DND-41 (cell line): ENCODE measurements at regions not wholly inside any gene's neighbourhood (a gene's known extent, or its start where the extent isn't known, plus 50 kb on each side); places are given as distances from the start of the nearest gene placed in this dataset.

Source experiments
- EZH2 ChIP-seq: IDR thresholded peaks from 3 replicates; pipeline ENCODE4 v1.6.1; 2012; ENCODE audit warnings: borderline replicate concordance, low read depth, mild to moderate bottlenecking, moderate library complexity, low read length, inconsistent platforms; ENCODE audit not compliant: severe bottlenecking
- TF ChIP-seq, protein P1 (sequence below): IDR thresholded peaks from 2 replicates; pipeline ENCODE4 v1.5.1; 2012; ENCODE audit warnings: borderline replicate concordance, low read length, moderate library complexity, mild to moderate bottlenecking; ENCODE audit not compliant: poor library complexity, severe bottlenecking; ENCODE audit errors: extremely low read depth

DNA sequence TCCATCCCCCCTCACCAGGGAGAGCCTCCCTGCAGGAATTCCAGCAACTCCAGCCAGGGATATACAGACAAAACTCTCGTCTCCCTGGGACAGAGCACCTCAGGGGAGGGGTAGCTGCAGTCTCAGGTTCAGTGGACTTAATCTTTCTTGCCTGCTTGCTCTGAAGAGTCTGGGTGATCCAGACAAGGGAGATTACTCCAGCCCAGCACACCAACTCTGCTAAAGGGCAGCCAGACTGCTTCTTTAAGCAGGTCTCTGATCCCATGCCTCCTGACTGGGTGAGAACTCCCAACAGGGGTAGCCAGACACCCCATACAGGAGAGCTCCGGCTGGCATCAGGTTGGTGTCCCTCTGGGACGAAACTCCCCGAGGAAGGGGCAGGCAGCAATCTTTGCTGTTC is 888.7 kb downstream of the RAB28 start:
- TF ChIP-seq, protein P1, sequence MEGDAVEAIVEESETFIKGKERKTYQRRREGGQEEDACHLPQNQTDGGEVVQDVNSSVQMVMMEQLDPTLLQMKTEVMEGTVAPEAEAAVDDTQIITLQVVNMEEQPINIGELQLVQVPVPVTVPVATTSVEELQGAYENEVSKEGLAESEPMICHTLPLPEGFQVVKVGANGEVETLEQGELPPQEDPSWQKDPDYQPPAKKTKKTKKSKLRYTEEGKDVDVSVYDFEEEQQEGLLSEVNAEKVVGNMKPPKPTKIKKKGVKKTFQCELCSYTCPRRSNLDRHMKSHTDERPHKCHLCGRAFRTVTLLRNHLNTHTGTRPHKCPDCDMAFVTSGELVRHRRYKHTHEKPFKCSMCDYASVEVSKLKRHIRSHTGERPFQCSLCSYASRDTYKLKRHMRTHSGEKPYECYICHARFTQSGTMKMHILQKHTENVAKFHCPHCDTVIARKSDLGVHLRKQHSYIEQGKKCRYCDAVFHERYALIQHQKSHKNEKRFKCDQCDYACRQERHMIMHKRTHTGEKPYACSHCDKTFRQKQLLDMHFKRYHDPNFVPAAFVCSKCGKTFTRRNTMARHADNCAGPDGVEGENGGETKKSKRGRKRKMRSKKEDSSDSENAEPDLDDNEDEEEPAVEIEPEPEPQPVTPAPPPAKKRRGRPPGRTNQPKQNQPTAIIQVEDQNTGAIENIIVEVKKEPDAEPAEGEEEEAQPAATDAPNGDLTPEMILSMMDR, result no peak
- no peak for TF ChIP-seq EZH2
